Mesenchymal stem cell (in vitro differentiated cells and primary cell): ENCODE measurements at regions not wholly inside any gene's neighbourhood (a gene's known extent, or its start where the extent isn't known, plus 50 kb on each side); places are given as distances from the start of the nearest gene placed in this dataset.

Experiments
- DNase-seq: peaks from one replicate; pipeline ENCODE4 v3.0.0-alpha.2; 2013
- H2AFZ ChIP-seq: one replicate; pipeline ENCODE4 v1.6.1; 2013; ENCODE audit warnings: low read depth, mild to moderate bottlenecking, control low read depth, inconsistent platforms, low read length, moderate library complexity
- H2AK5ac ChIP-seq: 2 replicates; pipeline ENCODE4 v1.6.1; 2013; ENCODE audit warnings: low read length, moderate library complexity, mild to moderate bottlenecking, inconsistent platforms; ENCODE audit not compliant: severe bottlenecking
- H2BK120ac ChIP-seq: one replicate; pipeline ENCODE4 v1.6.1; 2013; ENCODE audit warnings: low read depth, mild to moderate bottlenecking, inconsistent platforms, low read length, moderate library complexity
- H2BK12ac ChIP-seq, 2 experiments: one replicate each; pipeline ENCODE4 v1.6.1; 2013; ENCODE audit warnings: inconsistent platforms in 2 of 2, low read length in 2 of 2, mild to moderate bottlenecking in 2 of 2, moderate library complexity in 2 of 2, control low read depth in 1 of 2
- H2BK15ac ChIP-seq: one replicate; pipeline ENCODE4 v1.6.1; 2013; ENCODE audit warnings: mild to moderate bottlenecking, low read depth, inconsistent platforms; ENCODE audit not compliant: poor library complexity, severe bottlenecking
- H2BK5ac ChIP-seq: 2 replicates; pipeline ENCODE4 v1.6.1; 2013; ENCODE audit warnings: low read depth, mild to moderate bottlenecking, low read length, control low read depth, inconsistent platforms; ENCODE audit not compliant: poor library complexity, severe bottlenecking
- H3K14ac ChIP-seq, 2 experiments: one replicate each; pipeline ENCODE4 v1.6.1; 2013; ENCODE audit warnings: inconsistent platforms in 2 of 2, low read length in 2 of 2, control low read depth in 1 of 2, mild to moderate bottlenecking in 1 of 2, moderate library complexity in 1 of 2
- H3K18ac ChIP-seq, 2 experiments: one replicate each; pipeline ENCODE4 v1.6.1; 2013; ENCODE audit warnings: inconsistent platforms in 2 of 2, low read length in 2 of 2, control low read depth in 1 of 2, low read depth in 1 of 2, mild to moderate bottlenecking in 1 of 2
- H3K23ac ChIP-seq, 2 experiments: one replicate each; pipeline ENCODE4 v1.6.1; 2013; ENCODE audit warnings: inconsistent platforms in 2 of 2, low read length in 2 of 2, mild to moderate bottlenecking in 2 of 2, moderate library complexity in 2 of 2, control low read depth in 1 of 2
- H3K27ac ChIP-seq: 2 replicates; pipeline ENCODE4 v1.5.1; 2013; ENCODE audit warnings: mild to moderate bottlenecking, moderate library complexity, low read length, control low read depth, inconsistent platforms; ENCODE audit not compliant: poor library complexity, severe bottlenecking
- H3K27me3 ChIP-seq, 2 experiments: 2 replicates each; pipeline versions ENCODE4 v1.6.1 to v1.7.0; 2013; ENCODE audit warnings: low read length in 2 of 2, mild to moderate bottlenecking in 2 of 2, moderate library complexity in 2 of 2, control low read depth in 1 of 2, inconsistent platforms in 1 of 2; ENCODE audit not compliant: control insufficient read depth in 1 of 2, insufficient read depth in 1 of 2
- H3K36me3 ChIP-seq, 2 experiments: 2 replicates each; pipeline versions ENCODE4 v1.6.1 to v1.7.0; 2013; ENCODE audit warnings: low read length in 2 of 2, control low read depth in 1 of 2, inconsistent platforms in 1 of 2, low read depth in 1 of 2, mild to moderate bottlenecking in 1 of 2; ENCODE audit not compliant: insufficient read depth in 2 of 2, control insufficient read depth in 1 of 2
- H3K4ac ChIP-seq, 2 experiments: one replicate each; pipeline ENCODE4 v1.6.1; 2013; ENCODE audit warnings: inconsistent platforms in 2 of 2, low read length in 2 of 2, mild to moderate bottlenecking in 2 of 2, moderate library complexity in 2 of 2, control low read depth in 1 of 2, low read depth in 1 of 2
- H3K4me1 ChIP-seq: 2 replicates; pipeline ENCODE4 v1.6.1; 2013; ENCODE audit warnings: low read depth, low read length, control low read depth; ENCODE audit not compliant: control insufficient read depth, insufficient read depth
- H3K4me2 ChIP-seq: 2 replicates; pipeline ENCODE4 v1.6.1; 2013; ENCODE audit warnings: low read length, mild to moderate bottlenecking, inconsistent platforms; ENCODE audit not compliant: poor library complexity, severe bottlenecking
- H3K4me3 ChIP-seq, 2 experiments: 2 replicates each; pipeline versions ENCODE4 v1.5.1 to v1.7.0; 2013; ENCODE audit warnings: low read length in 2 of 2, mild to moderate bottlenecking in 2 of 2, control low read depth in 1 of 2, low read depth in 1 of 2; ENCODE audit not compliant: insufficient read depth in 1 of 2
- H3K79me1 ChIP-seq: replicated peaks from 2 replicates; pipeline ENCODE4 v1.6.1; 2013; ENCODE audit warnings: mild to moderate bottlenecking, control low read depth, low read length, inconsistent platforms; ENCODE audit not compliant: poor library complexity, severe bottlenecking
- H3K9ac ChIP-seq: 2 replicates; pipeline ENCODE4 v1.7.0; 2013; ENCODE audit warnings: mild to moderate bottlenecking, low read length, moderate library complexity
- H3K9me3 ChIP-seq: 2 replicates; pipeline ENCODE4 v1.7.0; 2013; ENCODE audit warnings: mild to moderate bottlenecking, low read length; ENCODE audit not compliant: control insufficient read depth
- H4K8ac ChIP-seq: one replicate; pipeline ENCODE4 v1.6.1; 2013; ENCODE audit warnings: inconsistent platforms, mild to moderate bottlenecking, low read length, moderate library complexity
- H4K91ac ChIP-seq: one replicate; pipeline ENCODE4 v1.6.1; 2013; ENCODE audit warnings: mild to moderate bottlenecking, low read length, inconsistent platforms
- WGBS: methylation state at CpG from one replicate; pipeline ENCODE4 v1.1.7; 2013; ENCODE audit warnings: mixed read lengths; 5-methylcytosine and 5-hydroxymethylcytosine counted together

- Histone ChIP-seq H3K18ac (no peak overlapping the region), H3K27ac (no peak overlapping the region), H2AK5ac (no peak overlapping the region), H2BK12ac (no peak overlapping the region), H3K4me2 (no peak overlapping the region), H2BK120ac (no peak overlapping the region), H3K23ac (no peak overlapping the region), H3K9me3 (no peaks in the 10 kb centered on the region), H4K8ac (no peak overlapping the region), H2AFZ (no peak overlapping the region), H3K4ac (no peak overlapping the region), H2BK15ac (no peak overlapping the region), H3K79me1 (no peaks in the 10 kb centered on the region), H3K36me3 (no peaks in the 10 kb centered on the region), H3K27me3 (peaks cover under 1 to 12% of the 10 kb centered on the region in 2 experiments), H3K14ac (no peak overlapping the region), H4K91ac (no peak overlapping the region), H2BK5ac (no peak overlapping the region), H3K9ac (no peak overlapping the region), H3K4me3 (no peak overlapping the region), H3K4me1 (peaks cover 5% of the 10 kb centered on the region)
- DNase-seq: no peak
- 94% methylated on average over 20 of the region's 22 CpGs for WGBS
Observed at GRCh38 chr3:197378985-197379718, 80.7 kb upstream of the DLG1 start.

- no peak overlapping the region for H3K27ac ChIP-seq
- no peak for DNase-seq
- H3K27me3 ChIP-seq: peaks cover 0 to 10% of the 10 kb centered on the region in 2 experiments
- H3K23ac ChIP-seq: no peak overlapping the region
- no peak overlapping the region for H2BK12ac ChIP-seq
- no peak overlapping the region for H3K18ac ChIP-seq
- H3K36me3 ChIP-seq: no peaks in the 10 kb centered on the region
- no peak overlapping the region for H3K4ac ChIP-seq
- H3K4me3 ChIP-seq: no peak overlapping the region
- no peak overlapping the region for H2AFZ ChIP-seq
- H4K8ac ChIP-seq: no peak overlapping the region
- WGBS: 97% methylated on average over 9 of the region's 10 CpGs
- H3K14ac ChIP-seq: no peak overlapping the region
- H2BK5ac ChIP-seq: no peak overlapping the region
- no peak overlapping the region for H3K9ac ChIP-seq
- H2BK15ac ChIP-seq: no peak overlapping the region
- H3K79me1 ChIP-seq: no peaks in the 10 kb centered on the region
- peak overlapping the region; percentile 53 for H2AK5ac ChIP-seq
- no peak overlapping the region for H4K91ac ChIP-seq
- H3K4me1 ChIP-seq: peaks cover 11% of the 10 kb centered on the region
- H3K4me2 ChIP-seq: no peak overlapping the region
- no peak overlapping the region for H2BK120ac ChIP-seq
- H3K9me3 ChIP-seq: no peaks in the 10 kb centered on the region
Observed at GRCh38 chr3:197376735-197377555, 78.5 kb upstream of the DLG1 start.

GRCh38 chr3:197376020-197376419 lies 77.6 kb upstream of the DLG1 start:
- 100% methylated on average over 4 of the region's 4 CpGs for WGBS
- H4K91ac ChIP-seq: no peak overlapping the region
- H4K8ac ChIP-seq: no peak overlapping the region
- H3K23ac ChIP-seq: no peak overlapping the region
- no peak overlapping the region for H3K27ac ChIP-seq
- no peak overlapping the region for H2BK120ac ChIP-seq
- H3K27me3 ChIP-seq: peaks cover 0 to 6% of the 10 kb centered on the region in 2 experiments
- H2AFZ ChIP-seq: no peak overlapping the region
- no peaks in the 10 kb centered on the region for H3K9me3 ChIP-seq
- H3K9ac ChIP-seq: no peak overlapping the region
- H2BK5ac ChIP-seq: no peak overlapping the region
- peaks cover 14% of the 10 kb centered on the region for H3K4me1 ChIP-seq
- H2BK15ac ChIP-seq: no peak overlapping the region
- H2BK12ac ChIP-seq: no peak overlapping the region
- DNase-seq: no peak
- no peak overlapping the region for H3K4ac ChIP-seq
- H3K4me3 ChIP-seq: no peak overlapping the region
- no peak overlapping the region for H3K14ac ChIP-seq
- no peak overlapping the region for H3K4me2 ChIP-seq
- H3K79me1 ChIP-seq: no peaks in the 10 kb centered on the region
- H3K18ac ChIP-seq: no peak overlapping the region
- H3K36me3 ChIP-seq: no peaks in the 10 kb centered on the region
- H2AK5ac ChIP-seq: no peak overlapping the region

GRCh38 chr3:197375001-197375441 lies 76.6 kb upstream of the DLG1 start:
- Histone ChIP-seq H3K4ac (no peak overlapping the region), H3K18ac (no peak overlapping the region), H2BK120ac (no peak overlapping the region), H2BK12ac (no peak overlapping the region), H3K9me3 (no peaks in the 10 kb centered on the region), H3K79me1 (no peaks in the 10 kb centered on the region), H3K23ac (no peak overlapping the region), H4K8ac (no peak overlapping the region), H3K36me3 (no peaks in the 10 kb centered on the region), H3K4me1 (peaks cover 15% of the 10 kb centered on the region), H3K27me3 (peaks cover 0 to 6% of the 10 kb centered on the region in 2 experiments), H3K9ac (no peak overlapping the region), H2AFZ (no peak overlapping the region), H3K4me3 (no peak overlapping the region), H2AK5ac (peak overlapping the region; percentile 61), H3K27ac (no peak overlapping the region), H3K4me2 (no peak overlapping the region), H2BK5ac (no peak overlapping the region), H3K14ac (no peak overlapping the region), H4K91ac (no peak overlapping the region), H2BK15ac (no peak overlapping the region)
- DNase-seq: no peak
- 94% methylated on average over 8 of the region's 11 CpGs for WGBS
